ENCODE measurements at regions not wholly inside any gene's neighbourhood (a gene's known extent, or its start where the extent isn't known, plus 50 kb on each side); places are given as distances from the start of the nearest gene placed in this dataset.
"Not testable (repeated sequence)": the region's sequence is repeated elsewhere in the genome, so short reads cannot be mapped to it uniquely, and the experiment has no call there.

GRCh38 chr16:23013484-23013883, 135.8 kb downstream of the USP31 start:
- peak; percentile 15 to 16 for DNase-seq
- TF ChIP-seq GATA1 (IDR thresholded peaks at IDR 0.05; ENCODE audit: low read depth, low read length) (no peak), POLR2A (IDR thresholded peaks at IDR 0.05; ENCODE audit: low read length) (no peak)

GRCh38 chr16:23009075-23009474, 140.2 kb downstream of the USP31 start:
- DNase-seq, result no peak
- no peak for TF ChIP-seq POLR2A (IDR thresholded peaks at IDR 0.05; ENCODE audit: low read length)
- no peak for TF ChIP-seq GATA1 (IDR thresholded peaks at IDR 0.05; ENCODE audit: low read depth, low read length)

GRCh38 chr16:23008041-23008440, 141.2 kb downstream of the USP31 start:
- no peak for TF ChIP-seq GATA1 (IDR thresholded peaks at IDR 0.05; ENCODE audit: low read depth, low read length)
- TF ChIP-seq POLR2A (IDR thresholded peaks at IDR 0.05; ENCODE audit: low read length), result no peak
- no peak for DNase-seq

- DNase-seq, result no peak
- TF ChIP-seq GATA1 (IDR thresholded peaks at IDR 0.05; ENCODE audit: low read depth, low read length) (no peak), POLR2A (IDR thresholded peaks at IDR 0.05; ENCODE audit: low read length) (no peak)
Observed at GRCh38 chr16:23006380-23006779, 142.9 kb downstream of the USP31 start.

GRCh38 chr16:23005951-23006350, 143.3 kb downstream of the USP31 start:
- no peak for DNase-seq
- TF ChIP-seq POLR2A (IDR thresholded peaks at IDR 0.05; ENCODE audit: low read length), result no peak
- no peak for TF ChIP-seq GATA1 (IDR thresholded peaks at IDR 0.05; ENCODE audit: low read depth, low read length)

GRCh38 chr16:22989598-22989997, 159.7 kb downstream of the USP31 start:
- DNase-seq, result no peak
- TF ChIP-seq GATA1 (IDR thresholded peaks at IDR 0.05; ENCODE audit: low read depth, low read length), result no peak
- TF ChIP-seq POLR2A (IDR thresholded peaks at IDR 0.05; ENCODE audit: low read length), result no peak

GRCh38 chr16:22983614-22984013, 165.6 kb downstream of the USP31 start:
- DNase-seq, result no peak
- TF ChIP-seq GATA1 (IDR thresholded peaks at IDR 0.05; ENCODE audit: low read depth, low read length) (no peak), POLR2A (IDR thresholded peaks at IDR 0.05; ENCODE audit: low read length) (no peak)

GRCh38 chr16:22980514-22980913, 166.6 kb downstream of the HS3ST2 start:
- not testable (repeated sequence) for DNase-seq

GRCh38 chr16:22979038-22979437, 165.1 kb downstream of the HS3ST2 start:
- no peak for DNase-seq
- TF ChIP-seq GATA1 (IDR thresholded peaks at IDR 0.05; ENCODE audit: low read depth, low read length) (no peak), POLR2A (IDR thresholded peaks at IDR 0.05; ENCODE audit: low read length) (no peak)

GRCh38 chr16:22977294-22977697, 163.3 kb downstream of the HS3ST2 start:
- peak; percentile 3 to 4 for DNase-seq
- TF ChIP-seq GATA1 (IDR thresholded peaks at IDR 0.05; ENCODE audit: low read depth, low read length) (no peak), POLR2A (IDR thresholded peaks at IDR 0.05; ENCODE audit: low read length) (no peak)

GRCh38 chr16:22973522-22973921, 159.6 kb downstream of the HS3ST2 start:
- TF ChIP-seq GATA1 (IDR thresholded peaks at IDR 0.05; ENCODE audit: low read depth, low read length) (no peak), POLR2A (IDR thresholded peaks at IDR 0.05; ENCODE audit: low read length) (no peak)
- no peak for DNase-seq

GRCh38 chr16:22971346-22971924, 157.5 kb downstream of the HS3ST2 start:
- TF ChIP-seq GATA1 (IDR thresholded peaks at IDR 0.05; ENCODE audit: low read depth, low read length) (no peak), POLR2A (IDR thresholded peaks at IDR 0.05; ENCODE audit: low read length) (no peak)
- no peak for DNase-seq

- DNase-seq, result no peak
- no peak for TF ChIP-seq GATA1 (IDR thresholded peaks at IDR 0.05; ENCODE audit: low read depth, low read length)
- TF ChIP-seq POLR2A (IDR thresholded peaks at IDR 0.05; ENCODE audit: low read length), result no peak
Observed at GRCh38 chr16:22970209-22970865, 156.4 kb downstream of the HS3ST2 start.

GRCh38 chr16:22969567-22969966, 155.6 kb downstream of the HS3ST2 start:
- TF ChIP-seq POLR2A (IDR thresholded peaks at IDR 0.05; ENCODE audit: low read length), result no peak
- TF ChIP-seq GATA1 (IDR thresholded peaks at IDR 0.05; ENCODE audit: low read depth, low read length), result no peak
- DNase-seq, result no peak

GRCh38 chr16:22968931-22969330, 155.0 kb downstream of the HS3ST2 start:
- DNase-seq, result no peak
- TF ChIP-seq GATA1 (IDR thresholded peaks at IDR 0.05; ENCODE audit: low read depth, low read length) (no peak), POLR2A (IDR thresholded peaks at IDR 0.05; ENCODE audit: low read length) (no peak)
